ENCODE measurements at regions not wholly inside any gene's neighbourhood (a gene's known extent, or its start where the extent isn't known, plus 50 kb on each side); places are given as distances from the start of the nearest gene placed in this dataset.
A peak's percentile ranks its signal among the peaks of the same experiment; 100 is the strongest.

DNA sequence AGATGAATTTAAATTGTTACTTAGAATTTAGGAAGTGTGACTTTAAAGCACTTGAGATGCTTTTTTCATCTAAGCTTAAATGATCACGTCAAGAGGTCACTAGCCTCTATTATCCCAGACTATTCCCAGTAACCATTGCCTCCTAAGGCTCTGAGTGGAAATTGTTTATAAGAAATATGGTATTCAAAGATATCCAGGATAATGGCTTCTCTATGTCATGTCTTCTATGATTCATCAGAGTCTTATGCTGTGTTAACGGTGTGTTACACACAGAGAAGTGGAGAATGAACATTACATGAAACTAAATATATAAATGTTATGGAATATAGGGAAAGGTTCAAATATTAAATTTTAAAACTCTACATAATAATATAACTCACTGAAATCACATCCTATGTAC lies 79.8 kb upstream of the NBEA start:
- in situ Hi-C loops (cut with MboI; ENCODE audit: low sequenced_read_pairs), result no loop called here
- Histone ChIP-seq H2BK20ac (ENCODE audit: low read depth, low read length) (no peak overlapping the region), H3K9ac (ENCODE audit: low read depth, low read length) (no peak overlapping the region), H3K4ac (ENCODE audit: low read depth, low read length) (no peak overlapping the region), H2BK5ac (ENCODE audit: low read depth, low read length, poor library complexity, severe bottlenecking) (no peak overlapping the region), H3K27me3 (ENCODE audit: control insufficient read depth, insufficient read depth, low read length) (no peaks in the 10 kb centered on the region), H2AK5ac (ENCODE audit: low read depth, low read length) (no peak overlapping the region), H3K4me3 (ENCODE audit: insufficient read depth, low read depth, low read length) (no peak overlapping the region), H4K8ac (ENCODE audit: low read depth in 2 of 2, low read length in 2 of 2) (no peak overlapping the region), H3K79me1 (ENCODE audit: low read depth in 1 of 2, low read length in 2 of 2) (no peaks in the 10 kb centered on the region), H3K36me3 (ENCODE audit: control insufficient read depth, insufficient read depth, low read length) (no peaks in the 10 kb centered on the region), H4K91ac (ENCODE audit: insufficient read depth, low read depth, low read length) (no peak overlapping the region), H2BK120ac (ENCODE audit: low read depth, low read length) (no peak overlapping the region), H2BK15ac (ENCODE audit: low read depth, low read length) (no peak overlapping the region), H3K4me1 (ENCODE audit: control insufficient read depth, insufficient read depth, low read length) (peaks cover 2% of the 10 kb centered on the region; the same call in 1 of the 2 replicates), H4K20me1 (ENCODE audit: insufficient read depth, low read length) (no peaks in the 10 kb centered on the region), H2AFZ (replicated peaks; ENCODE audit: low read length, poor library complexity) (no peak overlapping the region), H3K9me3 (ENCODE audit: control insufficient read depth, insufficient read depth, low read length) (no peaks in the 10 kb centered on the region), H3K56ac (ENCODE audit: extremely low read depth, insufficient read depth, low read length) (no peak overlapping the region), H3K27ac (ENCODE audit: insufficient read depth, low read length) (no peak overlapping the region), H3K9me1 (ENCODE audit: insufficient read depth, low read length) (no peaks in the 10 kb centered on the region), H4K5ac (ENCODE audit: low read depth, low read length) (no peak overlapping the region), H3K18ac (ENCODE audit: low read depth, low read length) (no peak overlapping the region), H3K4me2 (ENCODE audit: low read depth, low read length) (no peak overlapping the region), H2AK9ac (replicated peaks; ENCODE audit: low read depth, low read length, poor library complexity) (no peak overlapping the region), H3K14ac (replicated peaks; ENCODE audit: low read depth, low read length) (no peak overlapping the region), H3K23ac (ENCODE audit: low read depth, low read length) (no peak overlapping the region)
- ChIA-PET CTCF (no interaction called here), POLR2A (ENCODE audit: unreplicated experiment) (no interaction called here)
- TF ChIP-seq RFX5 (IDR thresholded peaks at IDR 0.05; ENCODE audit: low read depth, low read length), result no peak
- no peak for TF ChIP-seq SMC3 (IDR thresholded peaks at IDR 0.05; ENCODE audit: low read depth, low read length)
- no peak for TF ChIP-seq RCOR1 (IDR thresholded peaks at IDR 0.05; ENCODE audit: insufficient replicate concordance, low read length)
- TF ChIP-seq CHD1 (IDR thresholded peaks at IDR 0.05; ENCODE audit: low read depth, low read length), result no peak
- TF ChIP-seq USF2 (IDR thresholded peaks at IDR 0.05; ENCODE audit: low read depth, low read length), result no peak
- no peak for TF ChIP-seq POLR2A (IDR thresholded peaks at IDR 0.05; ENCODE audit: low read depth, low read length)
- no peak for TF ChIP-seq MAFK (IDR thresholded peaks at IDR 0.05; ENCODE audit: low read depth, low read length)
- TF ChIP-seq MXI1 (IDR thresholded peaks at IDR 0.05; ENCODE audit: borderline replicate concordance, low read depth, low read length), result no peak
- no peak for TF ChIP-seq RAD21 (IDR thresholded peaks at IDR 0.05; ENCODE audit: low read length)
- TF ChIP-seq NFE2L2 (IDR thresholded peaks at IDR 0.05; ENCODE audit: low read depth, low read length), result no peak
- no peak for TF ChIP-seq CTCF (conservative IDR thresholded peaks at IDR 0.05; ENCODE audit: low read depth, low read length)
- TF ChIP-seq ELK1 (IDR thresholded peaks at IDR 0.05; ENCODE audit: borderline replicate concordance, low read depth, low read length), result no peak
- TF ChIP-seq MAZ (IDR thresholded peaks at IDR 0.05; ENCODE audit: borderline replicate concordance, low read depth, low read length), result no peak
- no peak for TF ChIP-seq BHLHE40 (IDR thresholded peaks at IDR 0.05; ENCODE audit: low read depth, low read length)
- TF ChIP-seq CEBPB (IDR thresholded peaks at IDR 0.05; ENCODE audit: low read depth, low read length), result no peak
- TF ChIP-seq FOS (IDR thresholded peaks at IDR 0.05; ENCODE audit: low read depth, low read length), result no peak
- ATAC-seq (ENCODE audit: low read depth) (peak; percentile 43; the same call in 1 of the 2 replicates), DNase-seq (peak; percentile 15)
- no TSS peak for BruUV-seq (replicated peaks)
- intact Hi-C loops (cut with micrococcal nuclease), result no loop called here
- dilution Hi-C loops (cut with HindIII; ENCODE audit: low sequenced_read_pairs, unreplicated experiment), result no loop called here
- no CpG with 5 or more reads among the region's 2 CpGs for WGBS, 2 experiments (ENCODE audit: extremely low coverage in 2 of 2, insufficient read length in 1 of 2)

Measured in IMR-90 (cell line).